Endothelial cell of umbilical vein (primary cell): ENCODE measurements at regions not wholly inside any gene's neighbourhood (a gene's known extent, or its start where the extent isn't known, plus 50 kb on each side); places are given as distances from the start of the nearest gene placed in this dataset.

Experiments
- BruUV-seq: library from RNA; stranded (reverse); fragments of 400-500 nt; replicated peaks from 2 replicates; lab custom pipeline; 2021; lab: Mats Ljungman, UMichigan
- CTCF ChIA-PET: fragments of 300-600, 350-600 bp; sonication (Branson Sonifier 250); formaldehyde crosslinking; loops from one replicate; lab custom pipeline; 2021; ENCODE audit warnings: antibody characterized with exemption, inconsistent platforms; lab: Charles Lee
- POLR2A ChIA-PET: fragments of 300-600, 350-600 bp; sonication (Branson Sonifier 250); formaldehyde crosslinking; loops from one replicate; lab custom pipeline; 2021; ENCODE audit warnings: antibody characterized with exemption, inconsistent platforms; lab: Charles Lee
- DNase-seq: peaks from one replicate; pipeline ENCODE4 v3.0.0-alpha.2; 2011; ENCODE audit warnings: low read depth, low spot score
- FAIRE-seq: peaks from 2 replicates; lab custom pipeline; 2011; peaks lifted over from hg19 to GRCh38; lab: Jason Lieb, UNC
- H2AFZ ChIP-seq: 2 replicates; pipeline ENCODE4 v1.6.0; 2012; ENCODE audit warnings: low read depth, low read length, control low read depth, inconsistent platforms
- H3K27ac ChIP-seq: 2 replicates; pipeline ENCODE4 v1.5.1; 2011; ENCODE audit warnings: low read depth, mild to moderate bottlenecking, control low read depth, low read length, moderate library complexity; ENCODE audit not compliant: insufficient read depth
- H3K27me3 ChIP-seq, 2 experiments: 2 replicates each; pipeline versions ENCODE4 v1.6.0 to v1.6.1; 2011; ENCODE audit warnings: low read length in 2 of 2, mixed read lengths in 1 of 2; ENCODE audit not compliant: control insufficient read depth in 2 of 2, insufficient read depth in 2 of 2
- H3K36me3 ChIP-seq, 2 experiments: 2 replicates in 1 of 2; 3 replicates in 1 of 2; pipeline ENCODE4 v1.5.1; 2011; ENCODE audit warnings: low read length in 2 of 2, mild to moderate bottlenecking in 1 of 2, moderate library complexity in 1 of 2; ENCODE audit not compliant: control insufficient read depth in 2 of 2, insufficient read depth in 2 of 2; ENCODE audit errors: extremely low read depth in 1 of 2
- H3K4me1 ChIP-seq: 3 replicates; pipeline ENCODE4 v1.5.1; 2011; ENCODE audit warnings: mild to moderate bottlenecking, low read length; ENCODE audit not compliant: control insufficient read depth, insufficient read depth; ENCODE audit errors: extremely low read depth
- H3K4me2 ChIP-seq: 2 replicates; pipeline ENCODE4 v1.6.1; 2011; ENCODE audit warnings: low read length, control low read depth, mixed read lengths; ENCODE audit not compliant: insufficient read depth
- H3K4me3 ChIP-seq, 3 experiments: fragments of 200-600 bp in 1 of 3; sonication (generic), shearing (Covaris generic) in 1 of 3; replicated peaks in 1 of 3; 2 replicates each; pipeline ENCODE4 v1.5.1; 2011 to 2016; ENCODE audit warnings: control low read depth in 3 of 3, low read length in 3 of 3, mild to moderate bottlenecking in 2 of 3, inconsistent platforms in 1 of 3, low read depth in 1 of 3, moderate library complexity in 1 of 3; ENCODE audit not compliant: insufficient read depth in 1 of 3
- H3K79me2 ChIP-seq: 2 replicates; pipeline ENCODE4 v1.6.0; 2012; ENCODE audit warnings: low read length, inconsistent platforms; ENCODE audit not compliant: control insufficient read depth, insufficient read depth
- H3K9ac ChIP-seq: replicated peaks from 2 replicates; pipeline ENCODE3; 2011; ENCODE audit warnings: low read length, control low read depth; ENCODE audit not compliant: insufficient read depth; ENCODE audit errors: extremely low read depth
- H3K9me1 ChIP-seq: replicated peaks from 3 replicates; pipeline ENCODE4 v1.6.0; 2011; ENCODE audit warnings: mild to moderate bottlenecking, low read length; ENCODE audit not compliant: control insufficient read depth, insufficient read depth; ENCODE audit errors: extremely low read depth
- H3K9me3 ChIP-seq: replicated peaks from 2 replicates; pipeline ENCODE4 v1.5.1; 2012; ENCODE audit warnings: low read length, inconsistent platforms; ENCODE audit not compliant: control insufficient read depth, insufficient read depth
- H4K20me1 ChIP-seq: replicated peaks from 2 replicates; pipeline ENCODE3; 2011; ENCODE audit warnings: mild to moderate bottlenecking, low read length; ENCODE audit not compliant: control insufficient read depth, insufficient read depth; ENCODE audit errors: extremely low read depth
- EZH2 ChIP-seq: IDR thresholded peaks from 2 replicates; pipeline ENCODE4 v1.6.1; 2012; ENCODE audit warnings: borderline replicate concordance, low read depth, mild to moderate bottlenecking, moderate library complexity, low read length, inconsistent platforms; ENCODE audit not compliant: severe bottlenecking
- FOS ChIP-seq: IDR thresholded peaks from 2 replicates; pipeline ENCODE4 v1.6.1; 2011; ENCODE audit warnings: mild to moderate bottlenecking, low read length, moderate library complexity, borderline replicate concordance; ENCODE audit not compliant: insufficient read depth
- GATA2 ChIP-seq: IDR thresholded peaks from 2 replicates; pipeline ENCODE4 v1.7.0; 2011; ENCODE audit warnings: low read depth, mild to moderate bottlenecking, moderate library complexity, mixed read lengths, low read length; ENCODE audit not compliant: insufficient read length, insufficient read depth
- JUN ChIP-seq: IDR thresholded peaks from 2 replicates; pipeline ENCODE4 v1.6.1; 2011; ENCODE audit warnings: borderline replicate concordance, low read depth; ENCODE audit not compliant: insufficient read length, insufficient read depth
- MYC ChIP-seq: IDR thresholded peaks from one replicate; pipeline ENCODE4 v1.6.1; 2011; ENCODE audit warnings: mild to moderate bottlenecking, low read depth, low read length
- POLR2A ChIP-seq: IDR thresholded peaks from 2 replicates; pipeline ENCODE4 v1.6.1; 2012; ENCODE audit warnings: low read depth, mild to moderate bottlenecking, control low read depth, low read length
- POLR2AphosphoS5 ChIP-seq: IDR thresholded peaks from 2 replicates; pipeline ENCODE4 v1.6.1; 2012; ENCODE audit warnings: low read depth, mild to moderate bottlenecking, control low read depth, low read length, moderate library complexity; ENCODE audit not compliant: insufficient read depth
- dilution Hi-C: fragments of 300-500 bp; cut with MboI; formaldehyde crosslinking; loops from one replicate; pipeline ENCODE4 v1.15.0; 2019; ENCODE audit warnings: low sequenced_read_pairs; ENCODE audit not compliant: extremely low pct_ligation_motif_present
- intact Hi-C: fragments of 100-400 bp; cut with micrococcal nuclease; formaldehyde crosslinking; loops from one replicate; pipeline ENCODE4 v1.10.0; 2022
- TF ChIP-seq, protein P1 (sequence below), 2 donors: IDR thresholded peaks; 1 replicate in 1 of 2; 2 replicates in 1 of 2; pipeline ENCODE4 v1.5.1; 2011; ENCODE audit warnings: low read length in 2 of 2, mild to moderate bottlenecking in 2 of 2, moderate library complexity in 2 of 2, control low read depth in 1 of 2, inconsistent platforms in 1 of 2, low read depth in 1 of 2; ENCODE audit not compliant: insufficient read depth in 1 of 2; ENCODE audit errors: extremely low read depth in 1 of 2
- TF ChIP-seq, protein P2 (sequence below): IDR thresholded peaks from 2 replicates; pipeline ENCODE4 v1.6.1; 2011; ENCODE audit not compliant: insufficient read depth, insufficient read length

DNA sequence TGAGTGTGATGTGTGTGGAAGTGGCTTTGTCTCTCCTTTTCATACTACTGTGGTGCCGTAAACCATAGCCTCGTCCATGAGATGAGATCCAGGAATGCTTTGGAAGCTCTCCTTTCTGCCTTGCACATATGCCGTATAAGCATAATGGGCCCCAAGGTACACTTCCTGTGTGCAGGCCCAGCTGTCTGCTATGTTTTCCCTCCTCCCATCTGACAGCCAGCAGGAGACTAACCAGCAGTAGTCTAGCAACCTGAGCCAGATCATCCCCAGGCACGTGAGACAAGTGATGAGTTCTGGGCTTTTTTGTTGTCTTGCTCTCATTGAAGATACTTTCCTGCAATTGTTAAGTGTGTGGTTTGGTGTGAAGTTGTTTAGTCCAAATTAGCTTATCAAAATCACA is 555.5 kb upstream of the LRRTM4 start:
- CTCF ChIA-PET, result no interaction called here
- Histone ChIP-seq H3K9me1 (no peaks in the 10 kb centered on the region), H3K79me2 (no peaks in the 10 kb centered on the region), H3K4me3 (no peak overlapping the region), H3K27me3 (no peaks in the 10 kb centered on the region), H3K4me2 (no peak overlapping the region), H3K4me1 (no peaks in the 10 kb centered on the region), H3K27ac (no peak overlapping the region), H3K9me3 (peaks cover 2% of the 10 kb centered on the region), H3K9ac (no peak overlapping the region), H3K36me3 (no peaks in the 10 kb centered on the region), H4K20me1 (no peaks in the 10 kb centered on the region), H2AFZ (no peak overlapping the region)
- DNase-seq, result no peak
- TF ChIP-seq EZH2, result no peak
- TF ChIP-seq, protein P1, sequence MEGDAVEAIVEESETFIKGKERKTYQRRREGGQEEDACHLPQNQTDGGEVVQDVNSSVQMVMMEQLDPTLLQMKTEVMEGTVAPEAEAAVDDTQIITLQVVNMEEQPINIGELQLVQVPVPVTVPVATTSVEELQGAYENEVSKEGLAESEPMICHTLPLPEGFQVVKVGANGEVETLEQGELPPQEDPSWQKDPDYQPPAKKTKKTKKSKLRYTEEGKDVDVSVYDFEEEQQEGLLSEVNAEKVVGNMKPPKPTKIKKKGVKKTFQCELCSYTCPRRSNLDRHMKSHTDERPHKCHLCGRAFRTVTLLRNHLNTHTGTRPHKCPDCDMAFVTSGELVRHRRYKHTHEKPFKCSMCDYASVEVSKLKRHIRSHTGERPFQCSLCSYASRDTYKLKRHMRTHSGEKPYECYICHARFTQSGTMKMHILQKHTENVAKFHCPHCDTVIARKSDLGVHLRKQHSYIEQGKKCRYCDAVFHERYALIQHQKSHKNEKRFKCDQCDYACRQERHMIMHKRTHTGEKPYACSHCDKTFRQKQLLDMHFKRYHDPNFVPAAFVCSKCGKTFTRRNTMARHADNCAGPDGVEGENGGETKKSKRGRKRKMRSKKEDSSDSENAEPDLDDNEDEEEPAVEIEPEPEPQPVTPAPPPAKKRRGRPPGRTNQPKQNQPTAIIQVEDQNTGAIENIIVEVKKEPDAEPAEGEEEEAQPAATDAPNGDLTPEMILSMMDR (IDR thresholded peaks at IDR 0.05; ENCODE audit: extremely low read depth in 1 of 2, insufficient read depth in 1 of 2, low read depth in 1 of 2, low read length in 2 of 2), result no peak
- TF ChIP-seq, protein P2, sequence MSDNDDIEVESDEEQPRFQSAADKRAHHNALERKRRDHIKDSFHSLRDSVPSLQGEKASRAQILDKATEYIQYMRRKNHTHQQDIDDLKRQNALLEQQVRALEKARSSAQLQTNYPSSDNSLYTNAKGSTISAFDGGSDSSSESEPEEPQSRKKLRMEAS, result no peak
- no peak for TF ChIP-seq POLR2AphosphoS5
- no peak for TF ChIP-seq JUN
- no TSS peak for BruUV-seq
- FAIRE-seq, result no peak
- POLR2A ChIA-PET, result no interaction called here
- dilution Hi-C loops (no loop called here), intact Hi-C loops (no loop called here)

DNA sequence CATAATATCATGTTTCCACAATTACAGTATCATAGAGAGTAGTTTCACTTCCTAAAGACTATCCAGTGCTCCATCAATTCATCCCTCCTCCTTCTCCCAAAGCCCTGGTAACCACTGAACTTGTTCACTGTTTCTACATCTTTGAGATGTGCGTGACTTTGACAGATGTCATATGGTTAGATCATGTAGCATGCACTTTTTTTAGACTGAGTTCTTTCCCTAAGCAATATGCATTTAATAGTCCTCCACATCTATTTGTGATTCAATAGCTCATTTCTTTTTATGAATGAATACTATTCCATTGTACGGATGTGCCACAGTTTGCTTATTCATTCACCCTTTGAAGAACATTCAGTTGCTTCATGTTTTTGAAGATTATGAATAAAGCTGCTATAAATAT is 560.4 kb upstream of the LRRTM4 start:
- no peaks in the 10 kb centered on the region for H3K4me1 ChIP-seq
- no peak overlapping the region for H3K27ac ChIP-seq
- POLR2A ChIA-PET, result no interaction called here
- no peak overlapping the region for H3K4me3 ChIP-seq
- H3K27me3 ChIP-seq, result no peaks in the 10 kb centered on the region
- H3K9me3 ChIP-seq, result peaks cover 2% of the 10 kb centered on the region
- dilution Hi-C loops (no loop called here), intact Hi-C loops (no loop called here)
- H3K36me3 ChIP-seq, result no peaks in the 10 kb centered on the region
- no peak overlapping the region for H2AFZ ChIP-seq
- CTCF ChIA-PET, result no interaction called here
- H3K4me2 ChIP-seq, result no peak overlapping the region
- FAIRE-seq (no peak), DNase-seq (no peak)
- no peaks in the 10 kb centered on the region for H3K79me2 ChIP-seq
- no peaks in the 10 kb centered on the region for H3K9me1 ChIP-seq
- H4K20me1 ChIP-seq, result no peaks in the 10 kb centered on the region
- no TSS peak for BruUV-seq
- TF ChIP-seq FOS (no peak), POLR2AphosphoS5 (no peak), GATA2 (no peak), MYC (no peak), POLR2A (no peak), EZH2 (no peak), JUN (no peak)
- TF ChIP-seq, protein P2, result no peak
- TF ChIP-seq, protein P1 (IDR thresholded peaks at IDR 0.05; ENCODE audit: extremely low read depth in 1 of 2, insufficient read depth in 1 of 2, low read depth in 1 of 2, low read length in 2 of 2), result no peak
- no peak overlapping the region for H3K9ac ChIP-seq
